Activated B cell treated with CpG ODN at 0.5 μM for 24 hours (primary cell): ENCODE measurements at regions not wholly inside any gene's neighbourhood (a gene's known extent, or its start where the extent isn't known, plus 50 kb on each side); places are given as distances from the start of the nearest gene placed in this dataset.

Experiments used
- ATAC-seq: fragments of 200-7000 bp; cut with Tn5 transposase; one replicate; pipeline ENCODE4 v1.10.0; 2021; ENCODE audit warnings: low read depth, mild to moderate bottlenecking, moderate library complexity
- CTCF ChIA-PET: fragments of 350-600 bp; sonication (Branson Sonifier 250); formaldehyde crosslinking; loops from one replicate; lab custom pipeline; 2021; ENCODE audit warnings: antibody characterized with exemption; lab: Charles Lee
- POLR2A ChIA-PET: fragments of 350-600 bp; sonication (Branson Sonifier 250); formaldehyde crosslinking; loops from one replicate; lab custom pipeline; 2021; ENCODE audit warnings: antibody characterized with exemption; lab: Charles Lee
- DNase-seq: peaks from one replicate; pipeline ENCODE4 v3.0.0; 2022
- H3K27ac Mint-ChIP-seq: one replicate; pipeline ENCODE4 v1.8.0; 2020; ENCODE audit warnings: mixed read lengths
- H3K27me3 Mint-ChIP-seq: one replicate; pipeline ENCODE4 v1.8.0; 2021; ENCODE audit warnings: mixed read lengths
- H3K36me3 Mint-ChIP-seq: one replicate; pipeline ENCODE4 v1.8.0; 2021; ENCODE audit warnings: low read depth, mixed read lengths
- H3K4me1 Mint-ChIP-seq: one replicate; pipeline ENCODE4 v1.8.0; 2021; ENCODE audit warnings: mixed read lengths
- H3K4me3 Mint-ChIP-seq: one replicate; pipeline ENCODE4 v1.8.0; 2020; ENCODE audit warnings: mild to moderate bottlenecking, mixed read lengths
- H3K9me3 Mint-ChIP-seq: one replicate; pipeline ENCODE4 v1.8.0; 2020; ENCODE audit warnings: mixed read lengths
- intact Hi-C: fragments of 100-400 bp; cut with micrococcal nuclease; formaldehyde crosslinking; loops from one replicate; pipeline ENCODE4 v1.15.1; 2024
- TF ChIP-seq, protein P1 (sequence below): fragments of 200-600 bp; IDR thresholded peaks from one replicate; pipeline ENCODE4 v1.8.0; 2022; ENCODE audit warnings: antibody characterized with exemption, mild to moderate bottlenecking

DNA sequence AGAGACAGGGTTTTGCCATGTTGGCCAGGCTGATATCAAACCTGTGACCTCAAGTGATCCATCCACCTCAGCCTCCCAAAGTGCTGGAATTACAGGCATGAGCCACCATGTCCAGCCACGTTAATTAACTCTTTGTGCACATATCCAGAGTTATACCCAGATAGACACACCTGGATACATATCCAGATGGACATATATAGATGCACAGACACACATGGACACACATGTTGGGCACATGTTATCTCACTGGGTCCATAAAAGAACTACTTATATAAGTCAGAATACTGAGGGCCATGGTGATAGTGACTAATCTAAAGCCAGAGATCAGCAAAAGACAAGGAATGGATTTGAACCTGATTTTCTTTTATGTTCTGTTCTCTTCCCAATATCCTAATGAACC is 158.6 kb downstream of the IRS1 start:
- intact Hi-C loops = no loop called here
- no peak for ATAC-seq
- CTCF ChIA-PET = no interaction called here
- TF ChIP-seq, protein P1, sequence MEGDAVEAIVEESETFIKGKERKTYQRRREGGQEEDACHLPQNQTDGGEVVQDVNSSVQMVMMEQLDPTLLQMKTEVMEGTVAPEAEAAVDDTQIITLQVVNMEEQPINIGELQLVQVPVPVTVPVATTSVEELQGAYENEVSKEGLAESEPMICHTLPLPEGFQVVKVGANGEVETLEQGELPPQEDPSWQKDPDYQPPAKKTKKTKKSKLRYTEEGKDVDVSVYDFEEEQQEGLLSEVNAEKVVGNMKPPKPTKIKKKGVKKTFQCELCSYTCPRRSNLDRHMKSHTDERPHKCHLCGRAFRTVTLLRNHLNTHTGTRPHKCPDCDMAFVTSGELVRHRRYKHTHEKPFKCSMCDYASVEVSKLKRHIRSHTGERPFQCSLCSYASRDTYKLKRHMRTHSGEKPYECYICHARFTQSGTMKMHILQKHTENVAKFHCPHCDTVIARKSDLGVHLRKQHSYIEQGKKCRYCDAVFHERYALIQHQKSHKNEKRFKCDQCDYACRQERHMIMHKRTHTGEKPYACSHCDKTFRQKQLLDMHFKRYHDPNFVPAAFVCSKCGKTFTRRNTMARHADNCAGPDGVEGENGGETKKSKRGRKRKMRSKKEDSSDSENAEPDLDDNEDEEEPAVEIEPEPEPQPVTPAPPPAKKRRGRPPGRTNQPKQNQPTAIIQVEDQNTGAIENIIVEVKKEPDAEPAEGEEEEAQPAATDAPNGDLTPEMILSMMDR = no peak
- Mint-ChIP-seq H3K27me3 (no peaks in the 10 kb centered on the region), H3K27ac (no peak overlapping the region), H3K36me3 (no peaks in the 10 kb centered on the region), H3K4me1 (no peaks in the 10 kb centered on the region), H3K9me3 (peaks cover 6% of the 10 kb centered on the region), H3K4me3 (no peak overlapping the region)
- no peak for DNase-seq
- POLR2A ChIA-PET = no interaction called here

DNA sequence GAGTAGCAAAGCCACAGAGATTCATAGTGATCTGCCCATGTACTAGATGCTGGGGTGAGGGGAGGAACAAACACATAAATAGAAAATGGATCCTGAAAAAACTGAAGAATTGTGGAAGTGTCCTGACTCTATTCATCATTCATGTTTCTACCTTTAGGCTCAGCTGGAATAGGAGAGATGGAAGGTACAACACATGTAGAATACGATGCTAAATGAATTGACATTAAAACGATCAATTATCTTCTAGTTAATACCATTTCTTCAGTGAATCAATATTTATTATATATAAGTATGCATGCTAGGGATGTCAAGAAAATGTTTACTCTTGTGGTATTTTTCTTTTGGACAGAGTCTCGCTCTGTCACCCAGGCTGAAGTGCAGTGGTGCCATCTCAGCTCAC is 159.1 kb downstream of the IRS1 start:
- ChIA-PET POLR2A (no interaction called here), CTCF (no interaction called here)
- H3K27me3 Mint-ChIP-seq = no peaks in the 10 kb centered on the region
- TF ChIP-seq, protein P1 = no peak
- ATAC-seq (no peak), DNase-seq (no peak)
- no peaks in the 10 kb centered on the region for H3K4me1 Mint-ChIP-seq
- H3K4me3 Mint-ChIP-seq = no peak overlapping the region
- H3K9me3 Mint-ChIP-seq = peaks cover 6% of the 10 kb centered on the region
- H3K27ac Mint-ChIP-seq = no peak overlapping the region
- intact Hi-C loops = no loop called here
- H3K36me3 Mint-ChIP-seq = no peaks in the 10 kb centered on the region

DNA sequence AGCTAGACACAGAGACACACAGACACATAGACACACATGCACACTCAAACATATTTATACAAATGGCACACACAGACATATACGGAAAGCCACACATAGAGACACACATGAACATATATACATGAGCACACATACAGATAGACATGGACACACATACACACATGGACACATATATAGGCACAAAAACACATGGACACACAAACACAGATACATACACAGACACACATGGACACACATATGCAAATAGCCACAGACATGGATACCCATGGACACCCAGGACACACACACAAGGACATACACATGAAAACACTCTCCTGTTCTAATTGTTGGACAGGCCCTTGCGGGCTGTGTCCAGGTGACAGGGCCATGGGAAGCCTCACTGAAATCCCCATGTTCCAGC is 160.1 kb downstream of the IRS1 start:
- ATAC-seq (no peak), DNase-seq (no peak)
- no peak overlapping the region for H3K27ac Mint-ChIP-seq
- H3K27me3 Mint-ChIP-seq = no peaks in the 10 kb centered on the region
- H3K4me3 Mint-ChIP-seq = no peak overlapping the region
- no peaks in the 10 kb centered on the region for H3K36me3 Mint-ChIP-seq
- peaks cover 6% of the 10 kb centered on the region for H3K9me3 Mint-ChIP-seq
- POLR2A ChIA-PET = no interaction called here
- TF ChIP-seq, protein P1 = no peak
- intact Hi-C loops = no loop called here
- CTCF ChIA-PET = no interaction called here
- no peaks in the 10 kb centered on the region for H3K4me1 Mint-ChIP-seq

DNA sequence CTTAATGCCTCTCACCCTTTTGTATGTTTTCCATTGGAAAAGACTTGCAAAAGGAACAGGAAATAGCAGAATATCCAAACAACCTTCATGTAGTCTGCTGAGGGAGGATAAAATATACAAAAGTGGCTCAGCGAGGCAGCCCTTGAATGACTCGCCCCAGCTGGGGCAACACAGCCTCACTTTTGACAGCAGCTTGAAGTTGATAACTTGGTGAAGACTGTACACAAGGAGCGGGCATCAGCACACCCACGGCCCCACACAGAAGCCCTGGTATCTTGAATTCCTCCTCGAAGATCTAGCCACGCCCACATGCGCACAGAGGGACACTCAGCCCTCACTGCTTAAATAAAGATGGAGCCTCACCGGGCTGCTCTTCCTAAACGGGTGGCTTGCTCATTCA is 161.0 kb downstream of the IRS1 start:
- TF ChIP-seq, protein P1 = no peak
- DNase-seq (no peak), ATAC-seq (no peak)
- ChIA-PET POLR2A (no interaction called here), CTCF (no interaction called here)
- H3K4me1 Mint-ChIP-seq = no peaks in the 10 kb centered on the region
- H3K27ac Mint-ChIP-seq = no peak overlapping the region
- no peaks in the 10 kb centered on the region for H3K36me3 Mint-ChIP-seq
- no peaks in the 10 kb centered on the region for H3K27me3 Mint-ChIP-seq
- no peak overlapping the region for H3K4me3 Mint-ChIP-seq
- peaks cover 6% of the 10 kb centered on the region for H3K9me3 Mint-ChIP-seq
- intact Hi-C loops = no loop called here

DNA sequence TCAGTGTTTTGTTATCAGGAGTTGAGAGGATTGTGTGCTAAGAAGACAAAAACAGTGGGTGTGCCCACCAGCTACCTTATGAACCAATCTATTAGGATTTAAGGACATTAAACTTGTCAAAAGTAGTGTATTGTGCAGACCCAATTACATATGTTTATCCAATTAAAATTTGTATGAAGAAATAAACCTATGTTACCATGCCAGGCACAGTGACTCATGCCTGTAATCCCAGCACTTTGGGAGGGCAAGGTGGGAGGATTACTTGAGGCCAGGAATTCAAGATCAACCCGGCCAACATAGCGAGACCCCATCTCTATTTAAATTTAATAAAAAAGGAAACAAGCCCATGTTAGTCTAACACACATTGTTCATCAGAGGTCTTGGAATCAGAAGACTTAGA is 162.2 kb downstream of the IRS1 start:
- no peaks in the 10 kb centered on the region for H3K4me1 Mint-ChIP-seq
- no peak overlapping the region for H3K4me3 Mint-ChIP-seq
- H3K9me3 Mint-ChIP-seq = peaks cover 6% of the 10 kb centered on the region
- CTCF ChIA-PET = no interaction called here
- DNase-seq = no peak
- POLR2A ChIA-PET = no interaction called here
- peaks cover 2% of the 10 kb centered on the region for H3K27me3 Mint-ChIP-seq
- intact Hi-C loops = no loop called here
- no peak for ATAC-seq
- no peaks in the 10 kb centered on the region for H3K36me3 Mint-ChIP-seq
- TF ChIP-seq, protein P1 = no peak
- H3K27ac Mint-ChIP-seq = no peak overlapping the region
